Keratinocyte (primary cell): ENCODE measurements at regions not wholly inside any gene's neighbourhood (a gene's known extent, or its start where the extent isn't known, plus 50 kb on each side); places are given as distances from the start of the nearest gene placed in this dataset.

Source experiments
- DNase-seq: peaks from one replicate; pipeline ENCODE4 v3.0.0-alpha.2; 2011; ENCODE audit warnings: low read depth, missing footprints, low spot score
- FAIRE-seq: peaks from 2 replicates; lab custom pipeline; 2011; peaks lifted over from hg19 to GRCh38; lab: Jason Lieb, UNC
- H2AFZ ChIP-seq: 2 replicates; pipeline ENCODE4 v1.6.0; 2012; ENCODE audit warnings: low read length, control low read depth, inconsistent platforms; ENCODE audit not compliant: control insufficient read depth
- H3K27ac ChIP-seq: 2 replicates; pipeline ENCODE4 v1.5.1; 2011; ENCODE audit warnings: low read length; ENCODE audit not compliant: control insufficient read depth, insufficient read depth
- H3K27me3 ChIP-seq: 3 replicates; pipeline ENCODE4 v1.6.0; 2011; ENCODE audit warnings: low read length; ENCODE audit not compliant: control insufficient read depth, insufficient read depth; ENCODE audit errors: extremely low read depth
- H3K36me3 ChIP-seq, 2 experiments: 2 replicates in 1 of 2; 3 replicates in 1 of 2; pipeline ENCODE4 v1.5.1; 2011; ENCODE audit warnings: low read length in 2 of 2, mild to moderate bottlenecking in 1 of 2; ENCODE audit not compliant: control insufficient read depth in 2 of 2, insufficient read depth in 2 of 2; ENCODE audit errors: extremely low read depth in 1 of 2
- H3K4me1 ChIP-seq: 3 replicates; pipeline ENCODE4 v1.5.1; 2011; ENCODE audit warnings: low read length; ENCODE audit not compliant: control insufficient read depth, insufficient read depth; ENCODE audit errors: extremely low read depth
- H3K4me2 ChIP-seq: 3 replicates; pipeline ENCODE4 v1.6.0; 2011; ENCODE audit warnings: low read depth, low read length; ENCODE audit not compliant: control insufficient read depth, insufficient read depth; ENCODE audit errors: extremely low read depth
- H3K4me3 ChIP-seq, 3 experiments: fragments of 200-600 bp in 1 of 3; sonication (generic) in 1 of 3; 2 replicates in 2 of 3; 3 replicates in 1 of 3; pipeline ENCODE4 v1.5.1; 2011 to 2016; ENCODE audit warnings: low read length in 3 of 3, mild to moderate bottlenecking in 3 of 3, control low read depth in 2 of 3, inconsistent platforms in 1 of 3, low read depth in 1 of 3, mixed read lengths in 1 of 3, mixed run types in 1 of 3, moderate library complexity in 1 of 3; ENCODE audit not compliant: control insufficient read depth in 2 of 3, insufficient read depth in 2 of 3; ENCODE audit errors: extremely low read depth in 1 of 3
- H3K79me2 ChIP-seq: 2 replicates; pipeline ENCODE4 v1.6.0; 2012; ENCODE audit warnings: low read length; ENCODE audit not compliant: control insufficient read depth, insufficient read depth
- H3K9ac ChIP-seq: 3 replicates; pipeline ENCODE4 v1.6.0; 2011; ENCODE audit warnings: low read length; ENCODE audit not compliant: control insufficient read depth, insufficient read depth; ENCODE audit errors: extremely low read depth
- H3K9me1 ChIP-seq: 3 replicates; pipeline ENCODE4 v1.6.0; 2011; ENCODE audit warnings: low read length; ENCODE audit not compliant: control insufficient read depth, insufficient read depth; ENCODE audit errors: extremely low read depth
- H3K9me3 ChIP-seq: 2 replicates; pipeline ENCODE4 v1.5.1; 2012; ENCODE audit warnings: low read depth, low read length; ENCODE audit not compliant: control insufficient read depth
- H4K20me1 ChIP-seq: 3 replicates; pipeline ENCODE4 v1.6.0; 2011; ENCODE audit warnings: low read length; ENCODE audit not compliant: control insufficient read depth, insufficient read depth; ENCODE audit errors: extremely low read depth
- EZH2 ChIP-seq: IDR thresholded peaks from one replicate; pipeline ENCODE4 v1.6.1; 2012; ENCODE audit warnings: inconsistent platforms, mild to moderate bottlenecking, low read length, moderate library complexity
- dilution Hi-C: fragments of 300-500 bp; cut with MboI; formaldehyde crosslinking; loops from one replicate; pipeline ENCODE4 v1.7.0; 2020; ENCODE audit warnings: low sequenced_read_pairs; ENCODE audit not compliant: extremely low pct_ligation_motif_present
- TF ChIP-seq, protein P1 (sequence below), 3 experiments: IDR thresholded peaks in 1 of 3; conservative IDR thresholded peaks in 1 of 3; optimal IDR thresholded peaks in 1 of 3; 2 replicates in 2 of 3; 3 replicates in 1 of 3; pipeline versions ENCODE3 to v1.5.1; 2011; ENCODE audit warnings: low read length in 3 of 3, mild to moderate bottlenecking in 3 of 3, moderate library complexity in 2 of 3, control low read depth in 1 of 3, inconsistent platforms in 1 of 3; ENCODE audit not compliant: insufficient read depth in 2 of 3; ENCODE audit errors: extremely low read depth in 1 of 3

DNA sequence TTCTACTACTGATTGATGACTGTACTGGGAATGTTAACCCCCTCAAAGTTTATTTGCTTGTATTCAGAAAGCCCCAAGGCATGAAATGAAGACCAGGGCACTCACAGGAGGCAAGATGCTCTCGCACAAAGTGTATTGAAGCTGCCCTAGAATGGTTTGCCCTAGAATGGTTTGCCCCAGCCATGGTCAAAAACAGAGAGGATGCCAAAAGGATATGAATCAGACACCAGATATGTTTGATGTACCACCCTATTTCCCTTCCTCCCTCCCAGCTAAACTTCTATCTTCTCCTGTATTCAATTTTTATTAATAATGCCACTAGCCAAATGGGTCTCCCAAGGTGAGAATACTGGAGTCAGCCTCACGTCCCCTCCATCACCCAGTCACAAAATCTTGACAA is 101.3 kb downstream of the TMCO5A start:
- H3K79me2 ChIP-seq = no peaks in the 10 kb centered on the region
- H3K4me2 ChIP-seq = peak overlapping the region; percentile 49
- no peaks in the 10 kb centered on the region for H3K27me3 ChIP-seq
- dilution Hi-C loops = no loop called here
- no peak overlapping the region for H2AFZ ChIP-seq
- no peaks in the 10 kb centered on the region for H3K9me1 ChIP-seq
- no peaks in the 10 kb centered on the region for H4K20me1 ChIP-seq
- no peak overlapping the region for H3K27ac ChIP-seq
- no peak overlapping the region for H3K4me3 ChIP-seq
- peaks cover 44% of the 10 kb centered on the region for H3K4me1 ChIP-seq
- DNase-seq = no peak
- FAIRE-seq = no peak
- H3K9me3 ChIP-seq = no peaks in the 10 kb centered on the region
- H3K36me3 ChIP-seq = no peaks in the 10 kb centered on the region
- H3K9ac ChIP-seq = no peak overlapping the region
- TF ChIP-seq, protein P1, sequence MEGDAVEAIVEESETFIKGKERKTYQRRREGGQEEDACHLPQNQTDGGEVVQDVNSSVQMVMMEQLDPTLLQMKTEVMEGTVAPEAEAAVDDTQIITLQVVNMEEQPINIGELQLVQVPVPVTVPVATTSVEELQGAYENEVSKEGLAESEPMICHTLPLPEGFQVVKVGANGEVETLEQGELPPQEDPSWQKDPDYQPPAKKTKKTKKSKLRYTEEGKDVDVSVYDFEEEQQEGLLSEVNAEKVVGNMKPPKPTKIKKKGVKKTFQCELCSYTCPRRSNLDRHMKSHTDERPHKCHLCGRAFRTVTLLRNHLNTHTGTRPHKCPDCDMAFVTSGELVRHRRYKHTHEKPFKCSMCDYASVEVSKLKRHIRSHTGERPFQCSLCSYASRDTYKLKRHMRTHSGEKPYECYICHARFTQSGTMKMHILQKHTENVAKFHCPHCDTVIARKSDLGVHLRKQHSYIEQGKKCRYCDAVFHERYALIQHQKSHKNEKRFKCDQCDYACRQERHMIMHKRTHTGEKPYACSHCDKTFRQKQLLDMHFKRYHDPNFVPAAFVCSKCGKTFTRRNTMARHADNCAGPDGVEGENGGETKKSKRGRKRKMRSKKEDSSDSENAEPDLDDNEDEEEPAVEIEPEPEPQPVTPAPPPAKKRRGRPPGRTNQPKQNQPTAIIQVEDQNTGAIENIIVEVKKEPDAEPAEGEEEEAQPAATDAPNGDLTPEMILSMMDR (optimal IDR thresholded peaks at IDR 0.05 in 1 of 3, IDR thresholded peaks at IDR 0.05 in 1 of 3, conservative IDR thresholded peaks at IDR 0.05 in 1 of 3; ENCODE audit: extremely low read depth in 1 of 3, insufficient read depth in 2 of 3, low read length in 3 of 3) = no peak
- TF ChIP-seq EZH2 = no peak

DNA sequence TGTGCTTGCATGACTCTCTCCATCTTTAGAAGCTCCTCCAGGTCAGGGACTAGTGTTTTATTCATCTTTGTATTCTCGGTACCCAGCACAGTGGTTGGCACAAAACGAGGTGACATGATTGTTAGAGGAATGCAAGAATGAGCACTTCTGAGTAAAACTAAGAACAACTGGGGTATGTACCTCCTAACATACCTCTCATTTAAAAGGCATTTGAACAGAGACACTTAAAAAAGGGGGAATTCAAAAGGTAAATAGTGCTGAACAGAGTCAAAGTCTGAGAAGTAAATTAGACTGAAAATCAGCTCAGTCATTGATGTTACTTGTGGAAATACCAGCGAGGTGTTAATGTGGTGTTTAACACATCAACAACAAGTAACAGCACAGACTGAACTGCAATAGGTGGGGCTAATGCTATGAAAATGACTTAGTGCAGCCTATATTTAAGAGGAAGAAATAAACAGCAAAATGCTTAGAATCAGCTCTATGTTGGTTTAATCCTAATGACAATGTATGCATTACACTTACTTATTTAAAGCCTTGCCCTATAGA is 102.4 kb downstream of the TMCO5A start:
- H3K27me3 ChIP-seq = no peaks in the 10 kb centered on the region
- no peak overlapping the region for H3K9ac ChIP-seq
- no peaks in the 10 kb centered on the region for H4K20me1 ChIP-seq
- peaks cover 56% of the 10 kb centered on the region for H3K4me1 ChIP-seq
- DNase-seq (no peak), FAIRE-seq (no peak)
- dilution Hi-C loops = no loop called here
- H3K36me3 ChIP-seq = no peaks in the 10 kb centered on the region
- H3K27ac ChIP-seq = no peak overlapping the region
- no peak overlapping the region for H3K4me3 ChIP-seq
- H3K9me1 ChIP-seq = no peaks in the 10 kb centered on the region
- no peak overlapping the region for H3K4me2 ChIP-seq
- no peaks in the 10 kb centered on the region for H3K9me3 ChIP-seq
- H2AFZ ChIP-seq = no peak overlapping the region
- TF ChIP-seq, protein P1 (optimal IDR thresholded peaks at IDR 0.05 in 1 of 3, IDR thresholded peaks at IDR 0.05 in 1 of 3, conservative IDR thresholded peaks at IDR 0.05 in 1 of 3; ENCODE audit: extremely low read depth in 1 of 3, insufficient read depth in 2 of 3, low read length in 3 of 3) = no peak
- no peak for TF ChIP-seq EZH2
- H3K79me2 ChIP-seq = no peaks in the 10 kb centered on the region
